GM18951 (cell line): ENCODE measurements at regions not wholly inside any gene's neighbourhood (a gene's known extent, or its start where the extent isn't known, plus 50 kb on each side); places are given as distances from the start of the nearest gene placed in this dataset.

ENCODE experiments used
- POLR2A ChIP-seq: IDR thresholded peaks from 4 replicates; pipeline ENCODE4 v1.6.1; 2011; ENCODE audit warnings: mild to moderate bottlenecking; ENCODE audit not compliant: insufficient read length, insufficient read depth; ENCODE audit errors: extremely low read depth
- in situ Hi-C: fragments of 300-500 bp; cut with MboI; formaldehyde crosslinking; loops from one replicate; pipeline ENCODE4 v1.12.0; 2022; ENCODE audit warnings: low sequenced_read_pairs, mixed read lengths, inconsistent platforms; ENCODE audit not compliant: unreplicated experiment

DNA sequence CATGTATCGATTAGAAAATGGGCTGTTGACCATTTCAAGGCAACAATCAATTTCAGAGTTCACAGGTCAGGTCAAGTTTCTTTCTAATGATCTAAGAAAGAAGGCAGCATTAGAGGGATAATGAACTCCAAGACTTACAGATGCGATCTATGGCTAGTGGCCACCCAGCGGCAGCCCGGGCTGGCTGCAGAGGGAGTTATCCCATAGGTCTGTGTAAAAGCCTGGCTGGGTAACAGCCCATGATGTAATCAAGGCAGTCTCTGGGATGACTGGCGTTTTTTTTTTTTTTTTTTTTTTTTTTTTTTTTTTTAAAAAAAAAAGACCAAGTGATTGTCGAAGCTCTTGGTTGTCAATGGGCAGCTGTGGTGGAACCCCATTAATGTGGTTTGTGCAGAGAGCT is 171.1 kb upstream of the SKOR2 start:
- TF ChIP-seq POLR2A: no peak

DNA sequence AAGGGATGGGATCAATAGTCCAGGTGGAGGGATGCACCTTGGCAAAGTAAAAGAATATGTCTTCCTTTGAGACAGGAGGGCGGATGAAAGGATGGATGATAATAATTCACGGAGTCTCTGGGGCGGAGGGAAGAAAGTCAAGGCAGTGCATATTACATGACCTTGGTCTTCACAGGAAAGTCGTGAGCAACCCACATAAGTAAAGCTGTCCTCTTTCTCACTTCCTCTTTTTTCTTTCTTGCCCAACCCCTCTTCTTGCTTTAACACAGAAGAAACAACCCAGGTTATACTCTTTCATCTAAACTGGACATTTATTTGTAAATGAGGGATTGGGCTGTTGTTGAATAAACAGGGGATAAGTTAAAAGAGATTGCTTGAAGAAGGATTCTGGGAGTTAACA is 168.7 kb upstream of the SKOR2 start:
- TF ChIP-seq POLR2A: no peak
- in situ Hi-C loops: no loop called here

More for the DNA sequence above, 171.1 kb upstream of the SKOR2 start:
- in situ Hi-C loops: no loop called here

DNA sequence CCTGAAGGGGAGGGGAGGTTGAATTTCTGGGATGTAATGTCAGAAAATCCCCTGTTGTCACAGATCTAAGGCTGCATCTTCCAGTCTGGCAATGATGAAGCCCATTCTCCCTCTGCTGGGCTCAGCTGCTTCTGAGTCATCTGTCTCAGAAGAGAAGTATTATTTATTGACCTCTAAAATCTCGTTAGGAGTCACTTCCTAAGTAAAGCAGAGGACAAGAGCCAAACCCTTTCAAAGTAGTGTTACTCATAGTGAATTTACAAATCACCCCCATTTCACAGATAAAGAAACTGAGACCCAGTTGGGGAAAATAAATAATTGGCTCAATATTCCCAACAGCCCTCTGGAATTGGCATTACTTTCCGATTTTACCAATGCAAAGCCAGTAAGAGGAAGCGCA is 167.3 kb upstream of the SKOR2 start:
- in situ Hi-C loops: no loop called here
- TF ChIP-seq POLR2A: no peak

DNA sequence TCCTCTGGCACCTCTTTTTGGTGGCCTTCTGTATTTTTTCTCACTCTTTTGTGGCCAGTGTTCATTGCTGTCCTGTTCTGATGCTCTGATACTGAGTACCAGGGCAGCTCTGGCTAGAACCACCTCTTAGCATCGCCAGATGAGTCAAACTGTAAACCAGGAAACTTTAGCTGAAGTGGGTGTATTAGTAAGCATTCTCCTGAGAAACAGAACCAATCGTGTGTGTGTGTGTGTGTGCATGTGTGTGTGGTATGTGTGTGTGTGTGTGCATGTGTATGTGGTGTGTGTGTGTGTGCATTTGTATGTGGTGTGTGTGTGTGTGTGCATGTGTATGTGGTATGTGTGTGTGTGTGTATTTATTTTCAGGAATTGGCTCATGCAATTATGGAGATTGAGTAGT is 166.3 kb upstream of the SKOR2 start:
- TF ChIP-seq POLR2A: no peak
- in situ Hi-C loops: no loop called here

DNA sequence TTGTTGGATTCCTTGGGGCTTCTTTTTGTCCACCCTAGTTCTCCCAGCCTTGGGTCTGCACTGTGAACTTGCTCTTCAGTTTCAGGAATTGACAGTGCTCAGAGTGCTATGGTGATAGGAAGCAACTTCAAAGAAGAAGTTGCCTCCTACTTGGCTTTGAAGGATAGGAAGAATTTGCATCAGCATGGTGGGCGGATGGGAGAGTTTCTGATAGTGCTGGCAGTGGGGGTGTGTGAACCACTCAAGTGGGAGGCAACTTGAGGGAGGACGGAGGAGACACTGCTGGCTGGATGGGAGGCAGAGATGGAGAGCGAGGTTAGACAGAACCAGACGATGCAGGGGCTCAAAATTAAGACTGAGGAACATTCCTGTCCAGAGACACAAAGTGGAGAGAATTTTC is 164.4 kb upstream of the SKOR2 start:
- in situ Hi-C loops: no loop called here
- no peak for TF ChIP-seq POLR2A

DNA sequence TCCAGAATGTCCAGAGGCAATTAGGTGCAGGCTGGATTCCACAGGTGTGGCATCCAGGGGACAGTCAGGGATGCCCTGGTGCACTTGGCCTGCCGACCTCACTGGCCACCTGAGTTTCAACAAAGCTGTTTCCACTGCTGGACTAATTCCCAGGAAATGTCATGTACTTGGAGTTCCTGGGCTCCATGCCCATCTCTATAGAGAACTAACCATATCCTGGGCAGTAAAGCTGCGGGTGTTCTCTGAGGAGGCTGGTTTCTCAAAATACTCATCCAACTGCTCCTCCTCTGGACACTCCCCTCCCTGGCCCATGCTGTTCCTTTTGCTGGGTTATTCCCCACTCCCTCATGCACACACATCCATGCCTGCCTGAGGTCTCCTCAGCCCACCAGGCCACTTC is 161.9 kb upstream of the SKOR2 start:
- in situ Hi-C loops: no loop called here
- no peak for TF ChIP-seq POLR2A

DNA sequence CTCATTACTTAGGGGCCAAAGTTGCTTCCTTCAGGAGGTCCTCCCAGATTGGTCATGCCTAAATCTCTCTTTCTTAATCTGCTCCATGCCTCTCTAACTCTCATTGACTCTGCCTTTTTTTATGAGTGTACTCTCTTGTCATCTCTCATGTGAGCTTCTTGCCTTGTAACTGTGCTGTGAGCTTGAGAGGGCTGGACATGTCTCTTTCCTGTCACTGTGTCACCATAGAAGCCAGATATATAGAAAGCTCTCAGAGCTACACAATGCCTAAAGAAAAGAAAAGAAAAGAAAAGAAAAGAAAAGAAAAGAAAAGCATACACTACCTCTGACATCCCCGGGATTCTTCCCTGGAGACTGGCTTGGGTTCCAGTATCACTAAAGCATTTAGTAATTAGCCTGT is 161.5 kb upstream of the SKOR2 start:
- no peak for TF ChIP-seq POLR2A
- in situ Hi-C loops: no loop called here

DNA sequence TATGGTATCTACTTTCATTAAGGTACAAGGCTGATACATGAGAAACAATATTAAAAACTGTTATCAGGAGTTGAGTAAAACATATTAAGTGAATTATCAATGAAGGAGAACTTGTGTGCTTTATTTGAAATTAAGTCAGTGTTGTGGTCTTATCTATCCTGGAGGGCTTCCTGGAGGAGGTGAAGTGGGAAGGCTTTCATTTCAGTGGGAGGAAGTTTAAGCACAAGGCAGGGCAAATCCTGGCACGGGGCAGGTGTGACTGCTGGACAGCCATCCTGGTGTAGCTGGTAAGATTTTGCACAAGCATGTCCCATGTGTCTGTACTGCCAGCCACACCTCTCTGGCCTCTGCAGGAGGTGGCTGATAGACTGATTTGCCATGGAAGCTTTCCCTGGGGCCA is 159.7 kb upstream of the SKOR2 start:
- no peak for TF ChIP-seq POLR2A
- in situ Hi-C loops: no loop called here

DNA sequence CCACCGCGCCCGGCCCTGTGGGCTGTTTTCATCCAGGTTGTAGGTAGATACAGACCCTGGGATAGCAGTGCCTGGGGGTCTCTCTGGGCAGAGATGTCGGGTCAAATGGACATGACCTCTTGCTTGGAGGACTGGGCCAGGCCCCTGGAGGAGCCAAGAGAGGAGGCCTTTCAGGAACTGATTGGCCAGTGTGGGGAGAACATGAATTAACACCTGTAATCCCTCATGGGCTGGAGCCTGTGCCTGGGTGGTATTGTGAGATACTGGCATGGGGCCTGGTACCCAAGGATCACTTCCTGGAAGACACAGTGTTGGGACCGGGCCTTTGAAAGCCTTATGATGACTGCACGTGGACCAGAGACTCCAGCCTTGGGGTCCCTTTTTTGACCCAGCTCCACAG is 158.7 kb upstream of the SKOR2 start:
- in situ Hi-C loops: no loop called here
- TF ChIP-seq POLR2A: no peak

DNA sequence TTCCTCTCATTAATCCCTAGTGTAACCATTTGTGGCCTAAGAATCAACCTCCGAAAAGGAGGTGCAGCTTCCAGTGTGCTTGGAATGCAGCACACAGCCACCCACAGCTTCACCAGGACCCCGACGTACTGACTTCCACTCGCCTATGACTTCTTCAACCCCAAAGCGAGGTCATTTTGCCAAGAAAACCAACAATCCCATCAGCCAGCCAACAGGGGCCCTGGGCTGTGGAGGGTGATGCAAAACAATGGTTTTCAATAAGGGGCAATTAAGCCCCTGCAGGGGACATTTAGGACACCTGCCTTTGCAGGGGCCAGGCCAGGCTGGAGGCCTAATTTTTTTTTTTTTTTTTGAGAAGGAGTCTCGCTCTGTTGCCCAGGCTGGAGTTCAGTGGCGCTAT is 158.1 kb upstream of the SKOR2 start:
- in situ Hi-C loops: no loop called here
- TF ChIP-seq POLR2A: no peak

DNA sequence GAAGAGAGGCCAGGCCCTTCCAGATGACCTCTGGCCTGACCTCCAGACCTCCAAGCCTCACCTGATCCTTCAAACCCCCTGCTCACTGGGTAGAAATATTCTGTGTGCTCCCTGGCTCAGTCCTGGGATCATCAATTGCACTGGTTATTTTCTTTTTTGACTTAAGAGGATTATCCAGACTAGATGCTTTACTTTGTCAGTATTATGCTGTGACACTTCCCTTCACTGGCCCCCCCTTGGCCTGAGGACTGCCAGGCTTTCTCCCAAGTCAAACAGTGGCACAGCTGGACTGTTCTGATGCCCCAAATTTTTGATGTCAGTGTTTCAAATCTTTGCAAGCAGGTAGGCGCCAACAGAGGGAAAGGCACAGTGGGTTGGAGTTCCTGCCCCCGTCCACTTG is 156.3 kb upstream of the SKOR2 start:
- TF ChIP-seq POLR2A: no peak
- in situ Hi-C loops: no loop called here

DNA sequence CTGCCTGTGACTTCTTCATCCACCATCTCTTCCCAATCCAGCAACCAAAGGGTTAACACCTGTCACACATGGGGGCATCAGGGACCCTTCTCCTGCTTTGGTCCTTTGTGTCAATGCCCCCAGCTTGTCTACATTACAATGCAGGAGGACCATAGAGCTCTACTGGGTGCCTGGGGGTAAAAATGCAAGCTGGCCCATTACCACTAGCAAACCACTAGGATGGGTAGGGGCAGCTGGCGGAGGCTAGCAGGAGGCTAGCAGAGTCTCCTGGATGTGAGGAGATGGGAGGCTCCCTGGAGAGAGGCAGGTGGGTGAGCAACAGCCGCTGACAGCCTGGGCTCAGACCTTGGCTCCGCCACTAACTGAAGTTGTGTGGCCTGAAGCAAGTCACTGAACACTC is 153.4 kb upstream of the SKOR2 start:
- in situ Hi-C loops: no loop called here

DNA sequence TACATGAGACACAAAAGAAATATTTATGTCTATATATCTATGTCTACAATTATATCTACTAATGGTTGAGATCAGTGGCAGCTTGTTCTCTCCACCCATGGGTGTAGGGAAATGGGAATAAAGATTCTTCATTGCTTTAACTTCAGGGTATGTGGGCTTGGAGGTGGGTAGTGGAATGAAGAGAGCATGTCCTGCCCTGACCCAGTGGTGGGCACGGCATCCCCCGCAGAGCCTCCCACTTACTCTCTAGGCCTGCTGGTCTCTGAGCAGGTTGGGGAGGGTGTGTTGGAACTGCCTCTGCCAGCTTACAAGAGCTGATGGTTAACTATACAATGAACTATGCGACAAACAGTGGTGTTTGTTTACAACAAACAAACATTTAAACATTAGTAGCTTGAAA is 152.5 kb upstream of the SKOR2 start:
- in situ Hi-C loops: no loop called here
- no peak for TF ChIP-seq POLR2A

More for the DNA sequence above, 153.4 kb upstream of the SKOR2 start:
- no peak for TF ChIP-seq POLR2A

DNA sequence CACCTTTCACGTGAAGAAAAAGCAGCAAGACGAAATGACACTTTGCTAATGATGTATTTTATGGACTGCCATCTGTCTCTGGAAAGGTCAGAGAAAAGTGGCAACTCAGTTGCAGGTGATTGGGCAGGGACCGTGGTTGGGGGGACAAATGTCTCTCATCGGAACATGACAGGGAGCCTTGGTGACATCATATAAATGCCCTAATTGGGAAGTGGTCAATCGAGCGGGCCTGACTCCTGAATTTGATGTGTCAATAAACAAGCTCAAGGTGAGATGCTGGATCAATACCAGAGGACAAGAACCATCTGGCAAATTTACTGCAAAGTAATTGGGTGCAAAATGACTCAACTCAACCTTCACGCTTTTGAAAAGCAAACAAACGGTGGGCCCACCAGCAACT is 151.9 kb upstream of the SKOR2 start:
- TF ChIP-seq POLR2A: no peak
- in situ Hi-C loops: no loop called here

DNA sequence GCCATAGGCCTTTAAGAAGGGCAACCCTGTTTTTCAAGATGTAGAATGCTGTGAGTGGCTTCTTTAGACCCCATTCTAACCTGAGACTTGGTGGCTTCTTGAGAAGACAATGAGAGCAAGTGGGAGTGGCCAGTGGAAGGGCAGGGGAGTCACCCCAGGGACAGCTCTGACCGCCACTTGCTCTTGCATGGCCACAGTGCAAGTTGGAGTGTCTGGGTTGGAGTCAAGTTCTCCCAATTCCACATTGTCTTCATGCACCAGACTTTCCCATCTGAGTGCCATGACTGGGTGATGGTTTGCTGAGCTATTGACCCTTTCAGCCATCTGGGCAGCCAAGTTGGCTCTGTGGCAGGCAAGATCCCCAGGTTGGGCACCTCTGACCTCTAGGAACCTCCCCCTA is 148.0 kb upstream of the SKOR2 start:
- TF ChIP-seq POLR2A: no peak
- in situ Hi-C loops: no loop called here
